ENCODE measurements at regions not wholly inside any gene's neighbourhood (a gene's known extent, or its start where the extent isn't known, plus 50 kb on each side); places are given as distances from the start of the nearest gene placed in this dataset.
"Not testable (repeated sequence)": the region's sequence is repeated elsewhere in the genome, so short reads cannot be mapped to it uniquely, and the experiment has no call there.

DNA sequence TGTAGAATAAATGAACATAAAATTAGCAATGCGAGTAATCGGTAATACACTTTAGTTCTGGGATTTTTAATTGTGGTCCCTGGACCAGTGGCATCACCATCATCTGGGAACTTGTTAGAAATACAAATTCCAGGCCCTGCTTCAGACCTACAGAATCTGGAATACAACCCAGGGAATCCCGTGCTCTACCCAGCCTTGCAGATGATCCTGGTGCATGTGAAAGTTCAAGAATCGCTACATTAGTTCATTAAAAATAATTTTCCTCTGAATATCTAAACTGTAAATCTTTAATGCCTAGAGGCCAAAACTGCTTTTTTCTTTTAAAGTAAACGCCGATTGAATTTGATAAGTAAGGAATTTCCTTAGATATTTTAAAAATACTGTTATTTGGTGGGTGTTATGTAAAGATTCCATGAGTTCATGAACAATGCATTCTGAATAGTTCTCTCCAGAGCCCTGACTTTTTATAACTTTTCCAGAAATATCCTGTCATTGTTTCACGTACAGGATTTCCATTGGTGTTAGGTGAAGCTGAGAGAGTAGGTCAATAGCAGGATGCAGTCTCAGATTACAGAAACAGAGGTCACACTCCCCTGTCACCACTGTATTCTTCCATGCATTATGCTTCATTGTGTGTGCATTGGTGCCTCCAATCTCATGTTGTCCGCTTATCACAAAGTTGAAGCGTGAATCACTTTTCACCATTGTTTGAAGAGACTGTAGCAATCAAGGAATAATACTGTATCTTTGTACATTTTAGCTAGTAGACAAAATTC, 596.5 kb upstream of the KLF12 start:
- in situ Hi-C loops (cut with HindIII; ENCODE audit: low pct_unique_long_range_greater_than_20kb, low sequenced_read_pairs) = no loop called here
- H3K27ac ChIP-seq (ENCODE audit: low read length) = no peak overlapping the region
- H3K4me1 ChIP-seq (ENCODE audit: control insufficient read depth, insufficient read depth, low read length) = no peaks in the 10 kb centered on the region
- H3K36me3 ChIP-seq (ENCODE audit: control insufficient read depth, insufficient read depth, low read length) = no peaks in the 10 kb centered on the region
- no peak overlapping the region for H3K4me3 ChIP-seq (ENCODE audit: low read depth in 2 of 2, low read length in 2 of 2)
- intact Hi-C loops (cut with micrococcal nuclease; ENCODE audit: unreplicated experiment) = no loop called here
- ATAC-seq (no peak), DNase-seq (ENCODE audit: low read depth, low spot score) (no peak)
- ChIA-PET POLR2A (no interaction called here), CTCF (no interaction called here)
- no peaks in the 10 kb centered on the region for H3K27me3 ChIP-seq (ENCODE audit: control insufficient read depth, insufficient read depth, low read length)
- no TSS peak for BruUV-seq (replicated peaks)
- TF ChIP-seq, protein P1, sequence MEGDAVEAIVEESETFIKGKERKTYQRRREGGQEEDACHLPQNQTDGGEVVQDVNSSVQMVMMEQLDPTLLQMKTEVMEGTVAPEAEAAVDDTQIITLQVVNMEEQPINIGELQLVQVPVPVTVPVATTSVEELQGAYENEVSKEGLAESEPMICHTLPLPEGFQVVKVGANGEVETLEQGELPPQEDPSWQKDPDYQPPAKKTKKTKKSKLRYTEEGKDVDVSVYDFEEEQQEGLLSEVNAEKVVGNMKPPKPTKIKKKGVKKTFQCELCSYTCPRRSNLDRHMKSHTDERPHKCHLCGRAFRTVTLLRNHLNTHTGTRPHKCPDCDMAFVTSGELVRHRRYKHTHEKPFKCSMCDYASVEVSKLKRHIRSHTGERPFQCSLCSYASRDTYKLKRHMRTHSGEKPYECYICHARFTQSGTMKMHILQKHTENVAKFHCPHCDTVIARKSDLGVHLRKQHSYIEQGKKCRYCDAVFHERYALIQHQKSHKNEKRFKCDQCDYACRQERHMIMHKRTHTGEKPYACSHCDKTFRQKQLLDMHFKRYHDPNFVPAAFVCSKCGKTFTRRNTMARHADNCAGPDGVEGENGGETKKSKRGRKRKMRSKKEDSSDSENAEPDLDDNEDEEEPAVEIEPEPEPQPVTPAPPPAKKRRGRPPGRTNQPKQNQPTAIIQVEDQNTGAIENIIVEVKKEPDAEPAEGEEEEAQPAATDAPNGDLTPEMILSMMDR (IDR thresholded peaks at IDR 0.05) = no peak
- TF ChIP-seq, protein P2, sequence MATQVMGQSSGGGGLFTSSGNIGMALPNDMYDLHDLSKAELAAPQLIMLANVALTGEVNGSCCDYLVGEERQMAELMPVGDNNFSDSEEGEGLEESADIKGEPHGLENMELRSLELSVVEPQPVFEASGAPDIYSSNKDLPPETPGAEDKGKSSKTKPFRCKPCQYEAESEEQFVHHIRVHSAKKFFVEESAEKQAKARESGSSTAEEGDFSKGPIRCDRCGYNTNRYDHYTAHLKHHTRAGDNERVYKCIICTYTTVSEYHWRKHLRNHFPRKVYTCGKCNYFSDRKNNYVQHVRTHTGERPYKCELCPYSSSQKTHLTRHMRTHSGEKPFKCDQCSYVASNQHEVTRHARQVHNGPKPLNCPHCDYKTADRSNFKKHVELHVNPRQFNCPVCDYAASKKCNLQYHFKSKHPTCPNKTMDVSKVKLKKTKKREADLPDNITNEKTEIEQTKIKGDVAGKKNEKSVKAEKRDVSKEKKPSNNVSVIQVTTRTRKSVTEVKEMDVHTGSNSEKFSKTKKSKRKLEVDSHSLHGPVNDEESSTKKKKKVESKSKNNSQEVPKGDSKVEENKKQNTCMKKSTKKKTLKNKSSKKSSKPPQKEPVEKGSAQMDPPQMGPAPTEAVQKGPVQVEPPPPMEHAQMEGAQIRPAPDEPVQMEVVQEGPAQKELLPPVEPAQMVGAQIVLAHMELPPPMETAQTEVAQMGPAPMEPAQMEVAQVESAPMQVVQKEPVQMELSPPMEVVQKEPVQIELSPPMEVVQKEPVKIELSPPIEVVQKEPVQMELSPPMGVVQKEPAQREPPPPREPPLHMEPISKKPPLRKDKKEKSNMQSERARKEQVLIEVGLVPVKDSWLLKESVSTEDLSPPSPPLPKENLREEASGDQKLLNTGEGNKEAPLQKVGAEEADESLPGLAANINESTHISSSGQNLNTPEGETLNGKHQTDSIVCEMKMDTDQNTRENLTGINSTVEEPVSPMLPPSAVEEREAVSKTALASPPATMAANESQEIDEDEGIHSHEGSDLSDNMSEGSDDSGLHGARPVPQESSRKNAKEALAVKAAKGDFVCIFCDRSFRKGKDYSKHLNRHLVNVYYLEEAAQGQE (IDR thresholded peaks at IDR 0.05; ENCODE audit: insufficient read depth in 1 of 2, low read depth in 2 of 2, low read length in 1 of 2) = no peak
- TF ChIP-seq TCF7L2 (IDR thresholded peaks at IDR 0.05; ENCODE audit: low read depth, low read length) (no peak), SIN3A (IDR thresholded peaks at IDR 0.05; ENCODE audit: borderline replicate concordance, insufficient read depth, low read depth, low read length) (no peak), POLR2AphosphoS5 (IDR thresholded peaks at IDR 0.05; ENCODE audit: low read depth, low read length) (no peak)
- H3K9me3 ChIP-seq (ENCODE audit: control insufficient read depth, insufficient read depth, low read depth, low read length) = no peaks in the 10 kb centered on the region

DNA sequence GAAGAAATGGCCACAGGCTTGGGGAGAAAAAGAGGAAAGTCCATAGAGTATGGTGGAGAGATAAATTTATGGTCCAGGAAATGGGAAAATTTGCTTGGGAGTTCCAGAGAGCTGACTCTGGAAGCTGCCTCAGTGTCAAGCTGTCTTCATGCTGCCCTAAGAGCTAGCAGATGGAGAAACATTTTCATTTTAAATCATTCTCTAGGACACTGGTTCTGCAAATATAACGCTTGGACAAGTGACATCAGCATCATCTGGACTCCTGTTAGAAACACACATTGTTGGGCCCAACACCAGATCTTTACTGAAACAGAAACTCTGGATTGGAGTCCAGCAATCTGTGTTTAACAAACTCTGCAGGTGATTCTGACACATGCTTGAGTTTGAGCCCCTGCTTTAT, 592.0 kb upstream of the KLF12 start:
- CTCF ChIA-PET = no interaction called here
- Histone ChIP-seq H3K36me3 (ENCODE audit: control insufficient read depth, insufficient read depth, low read length) (no peaks in the 10 kb centered on the region), H3K4me1 (ENCODE audit: control insufficient read depth, insufficient read depth, low read length) (no peaks in the 10 kb centered on the region), H3K9me3 (ENCODE audit: control insufficient read depth, insufficient read depth, low read depth, low read length) (no peaks in the 10 kb centered on the region), H3K27me3 (ENCODE audit: control insufficient read depth, insufficient read depth, low read length) (no peaks in the 10 kb centered on the region), H3K4me3 (ENCODE audit: low read depth in 2 of 2, low read length in 2 of 2) (no peak overlapping the region), H3K27ac (ENCODE audit: low read length) (no peak overlapping the region)
- ATAC-seq (no peak), DNase-seq (ENCODE audit: low read depth, low spot score) (no peak)
- intact Hi-C loops (cut with micrococcal nuclease; ENCODE audit: unreplicated experiment) = no loop called here
- TF ChIP-seq POLR2AphosphoS5 (IDR thresholded peaks at IDR 0.05; ENCODE audit: low read depth, low read length) (no peak), TCF7L2 (IDR thresholded peaks at IDR 0.05; ENCODE audit: low read depth, low read length) (no peak), SIN3A (IDR thresholded peaks at IDR 0.05; ENCODE audit: borderline replicate concordance, insufficient read depth, low read depth, low read length) (no peak)
- TF ChIP-seq, protein P1 (IDR thresholded peaks at IDR 0.05) = no peak
- TF ChIP-seq, protein P2 (IDR thresholded peaks at IDR 0.05; ENCODE audit: insufficient read depth in 1 of 2, low read depth in 2 of 2, low read length in 1 of 2) = no peak
- in situ Hi-C loops (cut with HindIII; ENCODE audit: low pct_unique_long_range_greater_than_20kb, low sequenced_read_pairs) = no loop called here
- no TSS peak for BruUV-seq (replicated peaks)
- POLR2A ChIA-PET = no interaction called here

DNA sequence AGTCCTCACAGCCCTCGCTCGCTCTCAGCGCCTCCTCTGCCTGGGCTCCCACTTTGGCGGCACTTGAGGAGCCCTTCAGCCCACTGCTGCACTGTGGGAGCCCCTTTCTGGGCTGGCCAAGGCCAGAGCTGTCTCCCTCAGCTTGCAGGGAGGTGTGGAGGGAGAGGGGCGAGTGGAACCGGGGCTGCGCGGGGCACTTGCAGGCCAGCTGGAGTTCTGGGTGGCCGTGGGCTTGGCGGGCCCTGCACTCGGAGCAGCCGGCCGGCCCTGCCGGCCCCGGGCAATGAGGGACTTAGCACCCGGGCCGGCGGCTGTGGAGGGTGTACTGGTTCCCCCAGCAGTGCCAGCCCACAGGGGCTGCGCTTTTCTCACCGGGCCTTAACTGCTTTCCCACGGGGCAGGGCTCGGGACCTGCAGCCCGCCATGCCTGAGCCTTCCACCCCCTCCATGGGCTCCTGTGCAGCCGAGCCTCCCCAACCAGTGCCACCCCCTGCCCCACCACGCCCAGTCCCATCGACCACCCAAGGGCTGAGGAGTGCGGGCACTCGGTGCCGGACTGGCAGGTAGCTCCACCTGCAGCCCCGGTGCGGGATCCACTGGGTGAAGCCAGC, 584.1 kb upstream of the KLF12 start:
- CTCF ChIA-PET = not testable (repeated sequence)

More for the DNA sequence above, 584.1 kb upstream of the KLF12 start:
- H3K27ac ChIP-seq (ENCODE audit: low read length); H3K27me3 ChIP-seq (ENCODE audit: control insufficient read depth, insufficient read depth, low read length); H3K9me3 ChIP-seq (ENCODE audit: control insufficient read depth, insufficient read depth, low read depth, low read length); H3K4me1 ChIP-seq (ENCODE audit: control insufficient read depth, insufficient read depth, low read length); ATAC-seq; in situ Hi-C loops (cut with HindIII; ENCODE audit: low pct_unique_long_range_greater_than_20kb, low sequenced_read_pairs); H3K4me3 ChIP-seq (ENCODE audit: low read depth in 2 of 2, low read length in 2 of 2); H3K36me3 ChIP-seq (ENCODE audit: control insufficient read depth, insufficient read depth, low read length); DNase-seq (ENCODE audit: low read depth, low spot score); BruUV-seq (replicated peaks); POLR2A ChIA-PET; intact Hi-C loops (cut with micrococcal nuclease; ENCODE audit: unreplicated experiment): not testable (repeated sequence)

All from Panc1 (cell line).